HL-60 (cell line): ENCODE measurements at regions not wholly inside any gene's neighbourhood (a gene's known extent, or its start where the extent isn't known, plus 50 kb on each side); places are given as distances from the start of the nearest gene placed in this dataset.

Experiments used
- CTCF ChIP-seq: IDR thresholded peaks from one replicate; pipeline ENCODE4 v1.5.1; 2011; ENCODE audit warnings: low read length, control low read depth, inconsistent platforms; ENCODE audit not compliant: insufficient read depth
- POLR2AphosphoS5 ChIP-seq: IDR thresholded peaks from 2 replicates; pipeline ENCODE4 v1.6.1; 2012; ENCODE audit warnings: low read depth
- SPI1 ChIP-seq: IDR thresholded peaks from 2 replicates; pipeline ENCODE4 v1.6.1; 2012; ENCODE audit warnings: low read depth, mild to moderate bottlenecking, borderline replicate concordance

GRCh38 chr1:217193151-217193550, 437.7 kb downstream of the GPATCH2 start:
- TF ChIP-seq CTCF (no peak), POLR2AphosphoS5 (no peak), SPI1 (no peak)
